Right lung (tissue), 2 donors: ENCODE measurements at regions not wholly inside any gene's neighbourhood (a gene's known extent, or its start where the extent isn't known, plus 50 kb on each side); places are given as distances from the start of the nearest gene placed in this dataset.

Experiments used
- DNase-seq, 2 donors: peaks; one replicate each; pipeline ENCODE4 v3.0.0-alpha.2; 2013

DNA sequence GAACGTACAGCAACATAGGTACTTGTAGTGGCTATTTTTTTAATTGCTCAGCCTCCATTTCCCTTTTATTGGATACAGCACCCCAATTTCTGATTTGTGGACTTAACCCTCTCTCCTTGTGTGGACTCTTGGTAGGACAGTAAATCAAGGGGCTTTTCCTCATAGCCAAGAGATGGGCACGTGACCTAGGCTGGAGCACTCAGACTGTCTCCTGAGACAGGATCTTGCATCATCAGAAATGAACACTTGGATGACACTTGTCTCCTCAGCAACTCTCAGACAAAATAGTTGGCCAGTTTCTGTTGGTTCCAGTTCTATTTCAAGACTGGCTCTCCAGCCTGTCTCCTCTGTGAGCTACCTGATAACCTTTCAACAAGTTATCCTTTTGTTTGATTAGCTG is 112.9 kb upstream of the ZNF678 start:
- DNase-seq, result no peak

DNA sequence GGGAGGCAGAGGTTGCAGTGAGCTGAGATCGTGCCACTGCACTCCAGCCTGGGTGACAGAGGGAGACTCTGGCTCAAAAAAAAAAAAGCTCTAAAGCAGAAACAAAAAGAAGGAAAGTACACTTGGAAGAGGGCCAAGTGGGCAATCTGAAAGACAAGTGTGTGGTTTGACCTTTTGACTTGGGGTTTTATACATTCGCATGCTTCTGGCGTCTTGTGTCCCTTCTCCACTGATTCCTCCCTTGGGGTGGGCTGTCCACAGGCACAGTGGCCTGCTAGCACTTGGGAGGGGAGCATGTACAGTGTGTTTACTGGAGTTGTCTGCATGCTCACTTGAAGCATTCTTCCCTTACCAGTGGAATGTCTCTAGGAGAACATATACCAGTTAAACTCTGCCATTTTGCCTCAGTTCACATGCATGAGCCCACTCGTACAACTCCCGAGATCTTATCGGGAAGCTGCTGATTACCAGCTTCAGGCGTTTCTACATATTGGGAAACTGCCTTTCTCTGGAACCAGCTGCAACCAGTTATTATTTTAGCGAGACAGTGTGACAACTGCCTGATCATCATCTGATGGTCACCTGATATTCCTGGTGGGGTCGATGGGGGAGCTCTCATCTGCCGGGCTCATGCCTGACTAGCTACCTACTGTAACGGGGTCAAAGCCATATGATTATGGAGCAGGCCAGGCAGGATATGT is 113.5 kb upstream of the ZNF678 start:
- DNase-seq, result no peak

DNA sequence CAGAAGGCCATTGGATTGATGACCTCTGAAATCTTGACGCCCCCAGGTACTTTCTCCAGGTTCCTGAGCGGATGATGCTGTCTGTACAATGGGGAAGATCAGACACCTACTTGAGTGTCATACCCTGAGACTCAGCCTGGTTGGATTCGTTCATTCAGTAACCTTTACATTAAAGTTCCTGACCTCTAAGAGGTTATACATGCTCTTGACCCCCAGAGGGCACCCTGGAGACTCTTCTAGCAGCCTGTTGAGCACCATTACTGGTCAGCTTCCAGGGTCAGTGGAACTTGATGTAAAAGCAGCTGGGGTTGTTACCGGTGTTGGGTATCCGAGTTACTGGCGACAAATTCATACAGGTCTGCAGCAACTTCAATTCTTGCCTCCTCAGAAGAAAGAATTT is 114.3 kb upstream of the ZNF678 start:
- no peak for DNase-seq

DNA sequence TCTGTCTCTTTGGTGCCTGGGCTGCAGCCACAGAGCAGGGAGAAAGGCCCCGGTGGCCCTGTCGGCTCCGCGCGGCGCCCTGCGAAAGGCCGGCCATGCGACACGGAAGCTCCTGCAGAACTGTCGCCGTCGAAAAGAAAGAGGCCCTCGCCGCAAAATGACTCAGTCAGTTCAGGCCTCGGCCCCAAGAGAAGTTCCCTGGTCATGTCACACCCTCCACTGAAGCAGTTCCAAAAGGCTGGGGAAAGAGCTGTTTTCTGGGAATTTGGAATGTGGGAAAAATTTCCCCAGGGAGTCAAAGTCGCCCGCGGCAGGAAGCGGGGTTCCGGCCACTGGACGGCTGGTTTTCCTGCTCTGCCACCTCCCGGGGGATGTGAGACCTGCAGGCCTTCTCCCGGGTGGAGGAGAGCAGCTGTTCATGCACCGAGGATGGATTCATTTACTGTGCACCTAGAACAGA is 115.8 kb upstream of the ZNF678 start:
- DNase-seq, result peak in 1 of 2 donors; percentile 15

- no peak for DNase-seq
These were observed 117.6 kb upstream of the ZNF678 start for GRCh38 chr1:227445746-227446145.

DNA sequence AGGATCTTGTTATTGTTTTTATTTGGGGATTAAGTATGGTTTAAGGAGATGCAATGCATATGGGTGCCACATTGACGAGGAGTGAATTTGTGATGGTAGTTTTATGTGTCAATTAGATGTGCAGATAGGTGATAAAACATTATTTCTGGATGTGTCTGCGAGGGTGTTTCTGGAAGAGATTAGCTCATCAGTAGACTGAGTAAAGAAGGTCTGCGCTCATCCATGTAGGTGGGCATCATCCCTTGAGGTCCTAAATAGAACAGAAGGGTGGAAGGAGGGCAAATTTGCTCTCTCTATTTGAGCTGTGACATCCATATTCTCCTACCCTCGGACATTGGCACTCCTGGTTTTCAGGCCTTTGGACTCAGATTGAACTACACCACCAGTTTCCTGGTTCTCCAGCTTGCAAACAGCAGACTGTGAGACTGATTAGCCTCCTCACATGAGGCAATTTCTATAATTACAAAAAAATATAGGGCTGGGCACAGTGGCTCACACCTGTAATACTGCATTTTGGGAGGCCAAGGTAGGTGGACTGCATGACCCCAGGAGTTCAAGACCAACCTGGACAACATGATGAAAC is 118.2 kb upstream of the ZNF678 start:
- DNase-seq, result no peak

GRCh38 chr1:227440182-227440581 is 121.9 kb upstream of the CDC42BPA start:
- no peak for DNase-seq

DNA sequence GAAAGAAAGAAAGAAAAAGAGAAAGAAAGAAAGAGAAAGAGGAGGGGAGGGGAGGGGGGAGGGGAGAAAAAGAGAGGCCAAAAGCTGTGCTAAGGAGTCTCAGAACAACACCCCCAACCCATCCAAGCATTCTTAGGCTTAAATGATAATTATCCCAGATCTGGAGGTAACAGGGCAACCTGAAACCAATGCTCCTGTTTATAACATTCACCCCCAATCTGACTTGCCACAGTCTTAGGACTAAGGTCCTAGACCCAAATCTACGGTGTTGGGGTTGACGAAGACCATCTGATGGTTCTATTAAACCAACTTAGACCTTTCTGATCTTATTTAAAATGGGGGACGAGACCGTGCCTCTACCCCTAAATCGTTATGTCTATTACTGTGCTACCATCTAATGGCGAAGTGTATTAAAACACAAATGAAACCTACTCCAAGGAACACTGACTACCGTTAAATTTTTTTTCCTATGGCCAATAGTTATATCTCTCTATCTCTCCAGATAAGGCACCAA is 119.3 kb upstream of the CDC42BPA start:
- DNase-seq, result peak; percentile 45 to 58

DNA sequence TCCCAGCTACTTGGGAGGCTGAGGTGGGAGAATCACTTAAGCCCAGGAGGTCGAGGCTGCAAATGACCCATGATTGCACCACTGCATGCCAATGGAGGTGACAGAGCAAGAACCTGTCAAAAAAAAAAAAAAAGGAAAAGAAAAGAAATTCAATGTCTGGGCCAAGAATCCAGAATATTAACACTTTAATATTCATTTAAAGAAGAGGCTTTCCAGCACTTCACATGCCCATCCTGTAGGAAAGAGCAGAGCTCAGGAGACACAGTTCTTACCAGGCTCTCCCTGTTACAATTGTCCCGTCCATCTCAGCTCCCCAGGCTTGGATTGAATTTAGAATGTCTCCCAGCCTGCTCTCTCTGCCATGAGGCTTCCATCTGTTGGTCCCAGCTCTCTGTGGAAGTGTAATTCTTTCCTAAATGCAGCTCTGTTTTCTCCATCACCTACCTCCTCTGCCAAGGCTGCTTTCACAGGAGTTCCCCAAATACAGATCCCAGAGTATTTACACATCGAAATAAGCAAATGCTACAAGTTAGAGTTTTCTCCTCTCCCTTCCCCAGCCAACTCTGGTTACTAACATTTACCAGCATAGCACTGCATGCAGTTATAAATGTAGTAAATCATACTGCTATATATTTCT is 116.6 kb upstream of the CDC42BPA start:
- DNase-seq, result no peak

DNA sequence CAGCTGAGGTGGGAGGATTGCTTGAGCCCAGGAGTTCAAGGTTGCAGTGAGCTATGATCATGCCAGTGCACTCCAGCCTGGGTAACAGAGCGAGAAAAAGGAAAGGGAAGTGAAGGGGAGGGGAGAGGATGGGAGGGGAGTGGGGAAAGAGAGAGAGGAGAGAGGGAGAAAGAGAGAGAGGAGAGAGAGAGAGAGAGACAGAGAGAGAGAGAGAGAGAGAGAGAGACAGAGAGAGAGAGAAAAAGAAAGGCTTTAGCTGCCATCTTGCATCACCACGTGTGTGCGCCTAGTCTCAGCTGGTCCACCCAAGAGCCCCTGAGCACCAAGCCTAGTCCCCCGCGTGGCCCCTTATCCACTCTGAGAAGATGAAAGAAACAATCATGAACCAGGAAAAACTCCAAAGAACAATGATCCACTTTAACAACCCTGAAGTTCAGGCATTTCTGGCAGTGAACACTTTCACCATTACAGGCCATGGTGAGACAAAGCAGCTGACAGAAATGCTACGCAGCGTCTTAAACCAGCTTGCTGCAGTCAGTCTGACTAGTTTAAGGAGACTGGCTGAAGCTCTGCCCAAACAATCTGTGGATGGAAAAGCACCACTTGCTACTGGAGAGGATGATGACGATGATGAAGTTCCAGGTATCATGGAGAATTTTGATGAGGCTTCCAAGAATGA is 115.5 kb upstream of the CDC42BPA start:
- DNase-seq, result no peak

GRCh38 chr1:227432981-227433380 is 114.7 kb upstream of the CDC42BPA start:
- no peak for DNase-seq

- DNase-seq, result no peak
These were observed 113.9 kb upstream of the CDC42BPA start for GRCh38 chr1:227432181-227432535.

DNA sequence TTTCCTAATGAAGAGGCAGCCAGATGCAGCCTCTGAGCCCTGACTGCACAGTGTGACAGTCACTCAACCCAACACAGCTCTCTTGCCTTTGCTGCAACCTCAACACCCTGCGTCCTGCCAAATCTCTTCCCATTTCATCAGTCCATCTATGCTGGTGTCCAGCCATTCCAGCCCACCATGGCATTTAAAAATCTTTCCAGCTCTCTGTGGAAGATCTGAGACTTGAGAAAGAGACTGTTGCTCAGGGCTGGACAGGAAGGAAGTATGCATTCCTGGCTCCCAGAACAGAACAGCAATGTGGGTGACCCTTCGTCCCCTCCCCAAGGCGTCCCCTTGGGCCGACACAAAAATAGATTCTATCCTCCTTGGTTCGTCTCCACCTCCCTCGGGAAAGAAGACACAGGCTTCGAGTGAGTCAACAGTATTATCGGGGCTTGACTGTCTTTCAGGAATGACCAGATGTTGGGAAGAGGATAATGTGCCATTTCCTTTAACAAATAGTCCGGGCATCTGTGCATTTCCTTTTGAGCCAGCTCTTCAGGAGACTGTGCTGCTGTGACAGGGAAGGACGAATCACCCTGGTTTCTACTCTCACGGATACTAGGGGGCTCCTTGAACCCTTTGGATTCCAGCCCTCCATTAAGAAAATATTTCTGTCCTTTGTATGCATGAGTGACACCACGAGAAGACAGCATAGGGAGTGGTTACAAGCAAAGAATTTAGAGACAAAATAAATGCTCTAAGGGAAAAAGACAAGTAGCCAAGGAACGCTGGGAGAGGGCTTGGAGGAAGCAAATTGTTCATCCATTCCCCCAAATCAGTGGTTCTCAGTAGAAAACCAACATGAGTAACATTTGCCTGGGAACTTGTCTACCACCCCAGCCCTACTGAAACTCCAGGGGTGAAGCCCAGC is 111.4 kb upstream of the CDC42BPA start:
- no peak for DNase-seq

- DNase-seq, result peak in 1 of 2 donors; percentile 38
These were observed 110.5 kb upstream of the CDC42BPA start for GRCh38 chr1:227428803-227429202.

DNA sequence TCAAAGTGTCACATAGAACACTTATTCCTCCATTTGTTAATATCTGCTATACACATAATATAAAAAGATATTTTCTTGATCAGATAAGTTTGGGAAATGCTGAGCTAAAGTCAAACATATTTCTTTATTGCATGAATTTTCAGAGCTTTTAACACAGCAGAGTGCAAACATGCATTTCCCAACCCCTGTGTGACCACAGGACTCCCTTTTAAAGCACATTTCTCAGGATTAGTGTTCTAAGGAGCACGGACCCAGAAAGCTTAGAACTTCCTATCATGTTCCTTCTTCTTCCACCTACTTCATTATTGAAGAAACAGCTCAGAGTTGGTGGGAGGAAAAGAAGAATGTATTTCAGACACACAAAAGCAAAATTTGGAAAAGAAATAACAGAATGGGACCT is 109.1 kb upstream of the CDC42BPA start:
- DNase-seq, result no peak

- no peak for DNase-seq
These were observed 106.7 kb upstream of the CDC42BPA start for GRCh38 chr1:227424953-227425352.

DNA sequence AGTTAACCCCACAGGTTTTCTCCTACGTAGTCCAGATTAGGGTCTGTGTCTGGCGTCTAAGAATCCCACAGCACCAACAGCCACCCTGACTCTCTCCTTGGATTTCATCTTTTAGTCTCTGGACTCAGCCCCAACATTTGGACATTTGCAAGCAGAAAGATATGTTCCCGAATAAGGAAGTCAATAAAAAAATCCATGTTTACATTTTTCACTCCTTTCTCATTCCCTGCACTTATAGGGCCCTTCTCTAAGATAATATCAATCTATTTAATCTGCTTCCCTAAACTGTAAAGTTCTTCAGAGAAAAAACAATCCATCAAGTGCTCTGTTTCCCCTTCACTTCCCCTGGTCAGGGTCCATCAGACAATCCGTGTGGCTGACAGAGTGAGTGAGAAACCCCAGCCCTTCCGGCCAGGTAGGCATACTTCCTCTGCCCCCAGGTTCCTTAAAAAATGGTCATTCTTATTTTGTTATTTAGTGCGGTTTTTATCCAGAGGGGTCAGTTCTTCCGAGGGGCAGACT is 105.9 kb upstream of the CDC42BPA start:
- no peak for DNase-seq

DNA sequence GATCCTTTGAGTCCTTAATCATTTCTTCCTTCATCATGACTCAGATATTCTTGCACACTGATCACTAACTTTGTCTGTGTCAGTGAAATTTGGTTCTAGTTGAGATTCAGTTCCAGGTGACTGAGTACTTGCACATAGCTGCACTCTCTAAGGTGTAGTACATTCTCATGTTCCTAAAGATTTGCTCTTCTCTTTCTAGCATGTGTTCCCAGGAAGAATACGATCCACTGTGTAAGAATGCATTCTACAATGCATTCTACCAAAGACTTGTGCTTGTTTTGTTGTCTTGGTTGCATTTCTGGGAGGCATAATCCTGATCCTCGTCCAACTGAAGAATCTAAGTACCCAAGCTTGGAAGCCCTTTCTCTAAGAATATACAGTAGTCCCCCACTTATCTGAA is 104.3 kb upstream of the CDC42BPA start:
- DNase-seq, result no peak

DNA sequence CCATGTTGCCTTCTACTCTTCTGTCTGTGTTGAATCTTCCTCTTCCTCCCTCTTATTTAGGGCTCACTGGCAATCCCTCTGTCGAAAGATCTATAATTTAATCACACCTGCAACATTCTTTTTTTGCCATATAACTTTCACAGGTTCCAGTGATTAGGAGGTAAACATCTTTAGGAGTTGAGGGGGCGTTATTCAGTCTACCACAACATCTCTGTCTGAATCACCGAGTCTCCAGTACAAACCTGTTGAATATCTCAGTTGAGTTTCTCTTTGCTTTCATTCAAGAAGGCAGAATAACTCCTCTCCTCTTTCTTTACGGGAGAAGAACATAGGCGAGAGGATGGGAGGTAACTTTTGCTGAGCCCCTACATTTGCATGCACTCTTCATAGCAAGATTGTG is 101.9 kb upstream of the CDC42BPA start:
- no peak for DNase-seq

GRCh38 chr1:227417756-227418480 is 99.6 kb upstream of the CDC42BPA start:
- DNase-seq, result no peak
